ENCODE measurements at regions not wholly inside any gene's neighbourhood (a gene's known extent, or its start where the extent isn't known, plus 50 kb on each side); places are given as distances from the start of the nearest gene placed in this dataset.

GRCh38 chr7:79716329-79716728, 262.9 kb upstream of the MAGI2 start:
- no peak for DNase-seq (ENCODE audit: low spot score)

GRCh38 chr7:79714081-79714480, 260.6 kb upstream of the MAGI2 start:
- DNase-seq (ENCODE audit: low spot score), result no peak

GRCh38 chr7:79713276-79713675, 259.8 kb upstream of the MAGI2 start:
- DNase-seq (ENCODE audit: low spot score), result no peak

GRCh38 chr7:79711660-79712059, 258.2 kb upstream of the MAGI2 start:
- no peak for DNase-seq (ENCODE audit: low spot score)

GRCh38 chr7:79709574-79710409, 256.3 kb upstream of the MAGI2 start:
- DNase-seq (ENCODE audit: low spot score), result no peak

GRCh38 chr7:79702116-79702515, 248.6 kb upstream of the MAGI2 start:
- no peak for DNase-seq (ENCODE audit: low spot score)

GRCh38 chr7:79692015-79692414, 238.5 kb upstream of the MAGI2 start:
- DNase-seq (ENCODE audit: low spot score), result no peak

- no peak for DNase-seq (ENCODE audit: low spot score)
These were observed 237.6 kb upstream of the MAGI2 start for GRCh38 chr7:79691074-79691473.

GRCh38 chr7:79684384-79684783, 230.9 kb upstream of the MAGI2 start:
- DNase-seq (ENCODE audit: low spot score), result no peak

- no peak for DNase-seq (ENCODE audit: low spot score)
These were observed 230.4 kb upstream of the MAGI2 start for GRCh38 chr7:79683916-79684315.

- DNase-seq (ENCODE audit: low spot score), result no peak
These were observed 229.9 kb upstream of the MAGI2 start for GRCh38 chr7:79683185-79683890.

GRCh38 chr7:79681454-79681853, 228.0 kb upstream of the MAGI2 start:
- DNase-seq (ENCODE audit: low spot score), result no peak

GRCh38 chr7:79673969-79674368, 220.5 kb upstream of the MAGI2 start:
- no peak for DNase-seq (ENCODE audit: low spot score)

GRCh38 chr7:79673421-79673820, 220.0 kb upstream of the MAGI2 start:
- DNase-seq (ENCODE audit: low spot score), result no peak

GRCh38 chr7:79668292-79668691, 214.8 kb upstream of the MAGI2 start:
- DNase-seq (ENCODE audit: low spot score), result no peak

GRCh38 chr7:79666472-79666871, 213.0 kb upstream of the MAGI2 start:
- no peak for DNase-seq (ENCODE audit: low spot score)

- DNase-seq (ENCODE audit: low spot score), result no peak
These were observed 211.6 kb upstream of the MAGI2 start for GRCh38 chr7:79664884-79665676.

- DNase-seq (ENCODE audit: low spot score), result no peak
These were observed 204.8 kb upstream of the MAGI2 start for GRCh38 chr7:79658304-79658703.

- DNase-seq (ENCODE audit: low spot score), result no peak
These were observed 199.7 kb upstream of the MAGI2 start for GRCh38 chr7:79653136-79653631.

- DNase-seq (ENCODE audit: low spot score), result no peak
These were observed 199.2 kb upstream of the MAGI2 start for GRCh38 chr7:79652619-79653018.

GRCh38 chr7:79647711-79648110, 194.2 kb upstream of the MAGI2 start:
- no peak for DNase-seq (ENCODE audit: low spot score)

GRCh38 chr7:79646278-79646677, 192.8 kb upstream of the MAGI2 start:
- DNase-seq (ENCODE audit: low spot score), result no peak

- no peak for DNase-seq (ENCODE audit: low spot score)
These were observed 183.4 kb upstream of the MAGI2 start for GRCh38 chr7:79636849-79637248.

Measured in hematopoietic multipotent progenitor cell treated with erythropoietin and hydrocortisone succinate and interleukin-3 and kit ligand, for 17 days (in vitro differentiated cells).